ENCODE measurements at regions not wholly inside any gene's neighbourhood (a gene's known extent, or its start where the extent isn't known, plus 50 kb on each side); places are given as distances from the start of the nearest gene placed in this dataset.

DNA sequence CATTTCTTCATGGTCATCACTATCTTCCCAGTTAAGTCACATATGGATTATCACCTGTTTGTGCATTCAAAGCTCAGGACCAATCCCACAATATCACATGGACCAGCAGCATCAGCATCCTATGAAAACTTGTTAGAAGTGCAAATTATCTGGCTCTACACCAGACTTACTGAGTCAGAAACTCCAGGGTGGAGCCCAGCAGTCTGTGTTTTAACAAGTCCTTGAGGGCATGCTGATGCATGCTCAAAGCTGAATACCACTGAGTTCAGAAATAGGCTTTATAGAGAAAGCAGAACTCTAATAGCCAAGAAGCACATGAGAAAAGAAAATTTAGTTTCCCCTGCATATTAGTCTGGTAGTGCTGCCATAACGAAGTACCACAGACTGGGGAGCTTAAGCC, 62.4 kb upstream of the GABRQ start:
- 63% methylated on average over 1 of the region's 1 CpG; no CpG with 5 or more reads in 1 of the 2 experiments for WGBS, 2 experiments (ENCODE audit: extremely low coverage in 1 of 2, insufficient coverage in 1 of 2, insufficient read length in 1 of 2, insufficient replicate concordance in 2 of 2, low coverage in 1 of 2, low lambda C conversion rate in 2 of 2, missing lambda C conversion rate in 1 of 2)
- Histone ChIP-seq H2BK20ac (ENCODE audit: low read length) (no peak overlapping the region), H2AK5ac (ENCODE audit: low read depth, low read length) (no peak overlapping the region), H3K4me3 (ENCODE audit: extremely low read depth in 1 of 4, insufficient read depth in 2 of 4, low read depth in 3 of 4, low read length in 4 of 4) (no peak overlapping the region), H4K8ac (ENCODE audit: extremely low read depth, insufficient read depth, low read length) (no peak overlapping the region), H4K20me1 (replicated peaks in 1 of 2; ENCODE audit: control insufficient read depth in 1 of 2, insufficient read depth in 2 of 2, low read length in 2 of 2) (no peaks in the 10 kb centered on the region), H3K56ac (replicated peaks; ENCODE audit: insufficient read length, low read depth, low read length) (no peak overlapping the region), H3K27me3 (replicated peaks in 1 of 4; ENCODE audit: control insufficient read depth in 3 of 4, extremely low read depth in 1 of 4, insufficient read depth in 3 of 4, low read length in 3 of 4) (no peaks in the 10 kb centered on the region), H4K5ac (ENCODE audit: insufficient read length, low read depth, low read length) (no peak overlapping the region), H3K4ac (replicated peaks; ENCODE audit: insufficient read length, low read depth, low read length) (no peak overlapping the region), H2BK120ac (replicated peaks; ENCODE audit: low read depth, low read length) (no peak overlapping the region), H3K79me2 (ENCODE audit: control insufficient read depth in 1 of 2, insufficient read depth in 2 of 2, low read length in 2 of 2) (no peaks in the 10 kb centered on the region), H2BK5ac (ENCODE audit: low read depth, low read length) (no peak overlapping the region), H2BK12ac (ENCODE audit: low read depth, low read length) (no peak overlapping the region), H3K23ac (ENCODE audit: insufficient read length) (no peak overlapping the region), H3K9ac (replicated peaks in 1 of 4; ENCODE audit: extremely low read depth in 1 of 4, low read depth in 3 of 4, low read length in 3 of 4) (no peak overlapping the region), H2AFZ (ENCODE audit: low read length) (no peak overlapping the region), H3K14ac (ENCODE audit: insufficient read length) (no peak overlapping the region), H3K36me3 (ENCODE audit: control insufficient read depth in 2 of 4, insufficient read depth in 4 of 4, low read length in 3 of 4) (no peaks in the 10 kb centered on the region), H3K18ac (ENCODE audit: extremely low read depth, low read length) (no peak overlapping the region), H3K27ac (ENCODE audit: low read depth, low read length) (no peak overlapping the region), H3K4me1 (replicated peaks in 1 of 4; ENCODE audit: control insufficient read depth in 3 of 4, insufficient read depth in 4 of 4, low read length in 3 of 4) (no peaks in the 10 kb centered on the region), H3K23me2 (ENCODE audit: low read depth, low read length) (no peaks in the 10 kb centered on the region), H4K91ac (replicated peaks; ENCODE audit: insufficient read length, low read length) (no peak overlapping the region), H3K79me1 (ENCODE audit: low read depth, low read length) (no peaks in the 10 kb centered on the region), H3K4me2 (ENCODE audit: insufficient read depth in 1 of 2, low read depth in 2 of 2, low read length in 2 of 2) (no peak overlapping the region), H2BK15ac (ENCODE audit: low read length) (no peak overlapping the region), H3K9me3 (ENCODE audit: insufficient read depth in 2 of 2, low read depth in 1 of 2, low read length in 1 of 2) (no peaks in the 10 kb centered on the region)
- POLR2A ChIA-PET (ENCODE audit: partially characterized antibody), result no interaction called here
- FAIRE-seq (no peak), DNase-seq (ENCODE audit: low read depth in 1 of 2, low spot score in 2 of 2) (no peak)
- CTCF ChIA-PET (ENCODE audit: partially characterized antibody), result no interaction called here
- no peak for TF ChIP-seq CHD2 (IDR thresholded peaks at IDR 0.05; ENCODE audit: low read length)
- TF ChIP-seq CREB1 (IDR thresholded peaks at IDR 0.05), result no peak
- no peak for TF ChIP-seq POU5F1 (IDR thresholded peaks at IDR 0.05; ENCODE audit: low read depth, low read length)
- no peak for TF ChIP-seq KDM4A (IDR thresholded peaks at IDR 0.05; ENCODE audit: low read depth, low read length, severe bottlenecking)
- no peak for TF ChIP-seq ZNF274 (IDR thresholded peaks at IDR 0.05; ENCODE audit: borderline replicate concordance, extremely low read depth, low read length)
- TF ChIP-seq, protein P1, sequence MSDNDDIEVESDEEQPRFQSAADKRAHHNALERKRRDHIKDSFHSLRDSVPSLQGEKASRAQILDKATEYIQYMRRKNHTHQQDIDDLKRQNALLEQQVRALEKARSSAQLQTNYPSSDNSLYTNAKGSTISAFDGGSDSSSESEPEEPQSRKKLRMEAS (IDR thresholded peaks at IDR 0.05), result no peak
- no peak for TF ChIP-seq TCF12 (IDR thresholded peaks at IDR 0.05; ENCODE audit: low read depth, low read length)
- TF ChIP-seq RXRA (IDR thresholded peaks at IDR 0.05; ENCODE audit: insufficient read depth, low read depth, low read length), result no peak
- TF ChIP-seq USF2 (IDR thresholded peaks at IDR 0.05; ENCODE audit: low read length), result no peak
- TF ChIP-seq RFX5 (IDR thresholded peaks at IDR 0.05; ENCODE audit: borderline replicate concordance, low read depth, low read length), result no peak
- TF ChIP-seq POLR2A (IDR thresholded peaks at IDR 0.05; ENCODE audit: control extremely low read depth in 1 of 2, low read depth in 2 of 2, low read length in 2 of 2), result no peak
- TF ChIP-seq CBX5 (IDR thresholded peaks at IDR 0.05; ENCODE audit: low read depth, low read length), result no peak
- no peak for TF ChIP-seq NRF1 (IDR thresholded peaks at IDR 0.05; ENCODE audit: low read depth, low read length)
- TF ChIP-seq KDM1A (IDR thresholded peaks at IDR 0.05; ENCODE audit: borderline replicate concordance, low read length), result no peak
- TF ChIP-seq SIX5 (IDR thresholded peaks at IDR 0.05; ENCODE audit: low read depth, low read length), result no peak
- no peak for TF ChIP-seq HDAC6 (IDR thresholded peaks at IDR 0.05; ENCODE audit: low read depth, low read length)

All from H1 (cell line).